WERI-Rb-1 (cell line): ENCODE measurements at regions not wholly inside any gene's neighbourhood (a gene's known extent, or its start where the extent isn't known, plus 50 kb on each side); places are given as distances from the start of the nearest gene placed in this dataset.

ENCODE experiments used
- DNase-seq: peaks from one replicate; pipeline ENCODE4 v3.0.0-alpha.2; 2020
- H3K27ac ChIP-seq: fragments of 250-450 bp; sonication (Bioruptor Pico); 2 replicates; pipeline ENCODE4 v1.5.1; 2020; ENCODE audit warnings: mild to moderate bottlenecking, moderate library complexity
- H3K27me3 ChIP-seq: fragments of 250-450 bp; sonication (Bioruptor Pico); 2 replicates; pipeline ENCODE4 v1.5.1; 2021; ENCODE audit warnings: mild to moderate bottlenecking, low read depth, moderate library complexity; ENCODE audit not compliant: insufficient read depth, severe bottlenecking
- H3K36me3 ChIP-seq: fragments of 250-450 bp; sonication (Bioruptor Pico); 2 replicates; pipeline ENCODE4 v1.5.1; 2020; ENCODE audit warnings: mild to moderate bottlenecking, moderate library complexity
- H3K4me3 ChIP-seq: 2 replicates; pipeline ENCODE4 v1.5.1; 2011; ENCODE audit warnings: low read depth, mild to moderate bottlenecking, control low read depth, low read length
- H3K9me3 ChIP-seq: fragments of 250-450 bp; sonication (Bioruptor Pico); 2 replicates; pipeline ENCODE4 v1.5.1; 2021; ENCODE audit warnings: mild to moderate bottlenecking, moderate library complexity; ENCODE audit not compliant: severe bottlenecking
- CTCF ChIP-seq: IDR thresholded peaks from 2 replicates; pipeline ENCODE4 v1.5.1; 2011; ENCODE audit warnings: low read depth, mild to moderate bottlenecking, control low read depth, inconsistent platforms, low read length

GRCh38 chr11:69348414-69349235 is 54.7 kb downstream of the MYEOV start:
- Histone ChIP-seq H3K27ac (no peak overlapping the region), H3K36me3 (no peaks in the 10 kb centered on the region)
- no peak for DNase-seq

GRCh38 chr11:69350040-69350439 is 56.1 kb downstream of the MYEOV start:
- H3K4me3 ChIP-seq, result no peak overlapping the region
- TF ChIP-seq CTCF, result no peak
- DNase-seq, result no peak
- no peaks in the 10 kb centered on the region for H3K36me3 ChIP-seq
- no peak overlapping the region for H3K27ac ChIP-seq
- peaks cover 57% of the 10 kb centered on the region for H3K27me3 ChIP-seq
- H3K9me3 ChIP-seq, result peaks cover 6% of the 10 kb centered on the region

More at GRCh38 chr11:69348414-69349235, 54.7 kb downstream of the MYEOV start:
- Histone ChIP-seq H3K4me3 (no peak overlapping the region), H3K9me3 (peaks cover 6% of the 10 kb centered on the region), H3K27me3 (peaks cover 56% of the 10 kb centered on the region)
- no peak for TF ChIP-seq CTCF

- DNase-seq, result no peak
- Histone ChIP-seq H3K9me3 (peaks cover 6% of the 10 kb centered on the region), H3K36me3 (no peaks in the 10 kb centered on the region), H3K4me3 (no peak overlapping the region), H3K27ac (no peak overlapping the region), H3K27me3 (peaks cover 61% of the 10 kb centered on the region)
- TF ChIP-seq CTCF, result no peak
Measured at GRCh38 chr11:69350596-69350995, 56.6 kb downstream of the MYEOV start.

GRCh38 chr11:69351460-69351859 is 57.5 kb downstream of the MYEOV start:
- H3K36me3 ChIP-seq, result no peaks in the 10 kb centered on the region
- H3K4me3 ChIP-seq, result no peak overlapping the region
- H3K9me3 ChIP-seq, result peaks cover 6% of the 10 kb centered on the region
- no peak for DNase-seq
- no peak for TF ChIP-seq CTCF
- no peak overlapping the region for H3K27ac ChIP-seq
- peaks cover 64% of the 10 kb centered on the region for H3K27me3 ChIP-seq

- no peak for TF ChIP-seq CTCF
- H3K36me3 ChIP-seq, result no peaks in the 10 kb centered on the region
- H3K27me3 ChIP-seq, result peaks cover 68% of the 10 kb centered on the region
- no peak overlapping the region for H3K27ac ChIP-seq
- no peak overlapping the region for H3K4me3 ChIP-seq
- DNase-seq, result no peak
- peaks cover 6% of the 10 kb centered on the region for H3K9me3 ChIP-seq
Measured at GRCh38 chr11:69352166-69352565, 58.2 kb downstream of the MYEOV start.

- peaks cover 74% of the 10 kb centered on the region for H3K27me3 ChIP-seq
- H3K36me3 ChIP-seq, result no peaks in the 10 kb centered on the region
- no peak overlapping the region for H3K4me3 ChIP-seq
- DNase-seq, result no peak
- no peak overlapping the region for H3K27ac ChIP-seq
- H3K9me3 ChIP-seq, result peaks cover 6% of the 10 kb centered on the region
- TF ChIP-seq CTCF, result no peak
Measured at GRCh38 chr11:69352715-69353319, 58.9 kb downstream of the MYEOV start.
